Esophagus squamous epithelium (tissue), 5 donors: ENCODE measurements at regions not wholly inside any gene's neighbourhood (a gene's known extent, or its start where the extent isn't known, plus 50 kb on each side); places are given as distances from the start of the nearest gene placed in this dataset.

Experiments used
- DNase-seq: peaks from one replicate; lab custom pipeline; 2025; lab: John Stamatoyannopoulos, UW
- H3K27ac ChIP-seq, 4 donors: fragments of 200-600 bp; sonication (generic); one replicate each; pipeline ENCODE4 v1.5.1; 2016 to 2019; ENCODE audit warnings: mild to moderate bottlenecking in 1 of 4
- H3K27me3 ChIP-seq, 4 donors: fragments of 200-600 bp; sonication (generic); 1 replicate in 3 of 4; 2 replicates in 1 of 4; pipeline versions ENCODE4 v1.5.1 to v1.6.0; 2017 to 2021; ENCODE audit warnings: antibody characterized with exemption in 1 of 4
- H3K36me3 ChIP-seq, 3 donors: fragments of 200-600 bp; sonication (generic); one replicate each; pipeline ENCODE4 v1.5.1; 2016 to 2019
- H3K4me1 ChIP-seq, 3 donors: fragments of 200-600 bp; sonication (generic); one replicate each; pipeline ENCODE4 v1.5.1; 2017 to 2019
- H3K4me3 ChIP-seq, 4 donors: fragments of 200-600 bp; sonication (generic); 1 replicate in 3 of 4; 2 replicates in 1 of 4; pipeline ENCODE4 v1.5.1; 2016 to 2019; ENCODE audit warnings: mild to moderate bottlenecking in 2 of 4, moderate library complexity in 1 of 4
- H3K9me3 ChIP-seq, 3 donors: fragments of 200-600 bp; sonication (generic); one replicate each; pipeline ENCODE4 v1.5.1; 2016 to 2019
- POLR2A ChIP-seq, 4 donors: fragments of 450-650 bp; IDR thresholded peaks; one replicate each; pipeline ENCODE4 v1.6.1; 2017; ENCODE audit warnings: antibody characterized with exemption in 4 of 4, mild to moderate bottlenecking in 4 of 4, moderate library complexity in 3 of 4
- WGBS, 2 donors: methylation state at CpG; one replicate each; pipeline ENCODE4 v1.1.5; 2018; 5-methylcytosine and 5-hydroxymethylcytosine counted together
- intact Hi-C: fragments of 100-400 bp; cut with DNase I; formaldehyde crosslinking; loops from one replicate; pipeline ENCODE4 v1.15.0; 2022
- TF ChIP-seq, protein P1 (sequence below), 6 experiments: fragments of 450-650 bp in 4 of 6; fragments of 200-600 bp in 2 of 6; sonication (generic) in 2 of 6; IDR thresholded peaks; one replicate each; pipeline ENCODE4 v1.5.1; 2016 to 2019; ENCODE audit warnings: antibody characterized with exemption in 6 of 6, mild to moderate bottlenecking in 4 of 6, moderate library complexity in 4 of 6
- donor health status: DM: yes; HTN: yes; CAD: no.

DNA sequence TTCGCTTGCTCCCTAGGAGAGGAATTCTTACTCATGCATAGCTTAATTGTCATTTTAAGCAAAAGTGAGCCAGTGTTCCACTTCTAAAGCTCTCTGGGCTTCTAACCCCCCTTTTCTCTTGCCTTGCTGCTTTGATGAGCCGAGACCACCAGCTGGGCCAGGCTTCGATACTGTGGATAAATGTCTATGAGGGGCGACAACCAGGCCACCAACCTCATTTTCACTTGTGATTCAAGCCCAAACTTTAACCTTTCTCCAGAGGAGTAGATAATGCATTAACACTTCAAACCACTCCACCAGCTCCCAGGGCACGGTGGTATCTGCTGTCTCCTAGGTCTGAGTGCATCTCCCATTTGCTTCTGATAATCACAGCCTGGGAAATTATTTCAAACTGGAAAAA, 205.6 kb downstream of the PSAT1 start:
- Histone ChIP-seq H3K4me1 (no peaks in the 10 kb centered on the region), H3K4me3 (no peak overlapping the region), H3K9me3 (no peaks in the 10 kb centered on the region), H3K27me3 (no peaks in the 10 kb centered on the region), H3K36me3 (no peaks in the 10 kb centered on the region), H3K27ac (no peak overlapping the region)
- intact Hi-C loops, result no loop called here
- DNase-seq, result no peak
- no peak for TF ChIP-seq POLR2A (IDR thresholded peaks at IDR 0.05)
- TF ChIP-seq, protein P1, sequence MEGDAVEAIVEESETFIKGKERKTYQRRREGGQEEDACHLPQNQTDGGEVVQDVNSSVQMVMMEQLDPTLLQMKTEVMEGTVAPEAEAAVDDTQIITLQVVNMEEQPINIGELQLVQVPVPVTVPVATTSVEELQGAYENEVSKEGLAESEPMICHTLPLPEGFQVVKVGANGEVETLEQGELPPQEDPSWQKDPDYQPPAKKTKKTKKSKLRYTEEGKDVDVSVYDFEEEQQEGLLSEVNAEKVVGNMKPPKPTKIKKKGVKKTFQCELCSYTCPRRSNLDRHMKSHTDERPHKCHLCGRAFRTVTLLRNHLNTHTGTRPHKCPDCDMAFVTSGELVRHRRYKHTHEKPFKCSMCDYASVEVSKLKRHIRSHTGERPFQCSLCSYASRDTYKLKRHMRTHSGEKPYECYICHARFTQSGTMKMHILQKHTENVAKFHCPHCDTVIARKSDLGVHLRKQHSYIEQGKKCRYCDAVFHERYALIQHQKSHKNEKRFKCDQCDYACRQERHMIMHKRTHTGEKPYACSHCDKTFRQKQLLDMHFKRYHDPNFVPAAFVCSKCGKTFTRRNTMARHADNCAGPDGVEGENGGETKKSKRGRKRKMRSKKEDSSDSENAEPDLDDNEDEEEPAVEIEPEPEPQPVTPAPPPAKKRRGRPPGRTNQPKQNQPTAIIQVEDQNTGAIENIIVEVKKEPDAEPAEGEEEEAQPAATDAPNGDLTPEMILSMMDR (IDR thresholded peaks at IDR 0.05), result no peak
- 69 to 73% methylated on average over 5 of the region's 5 CpGs for WGBS, 2 donors

DNA sequence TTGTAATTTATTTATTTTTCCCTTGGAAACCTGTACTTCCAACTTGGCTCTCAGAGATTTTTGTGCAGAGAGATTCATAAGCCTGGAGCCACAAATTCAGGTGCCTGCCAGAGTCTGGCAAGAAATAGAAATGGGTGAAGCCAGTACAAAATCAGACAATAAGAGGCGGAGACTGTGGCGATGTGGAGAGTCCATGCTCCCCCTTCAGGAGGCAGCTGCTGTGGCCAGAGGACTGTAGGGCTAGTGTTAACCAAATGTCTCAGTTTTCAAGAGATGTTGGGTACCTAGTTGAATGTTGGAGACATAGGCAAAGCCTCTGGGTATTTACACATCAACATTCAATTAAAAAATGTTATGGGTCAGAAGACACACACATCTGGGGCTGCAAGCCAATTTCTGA, 208.6 kb downstream of the PSAT1 start:
- intact Hi-C loops, result no loop called here
- Histone ChIP-seq H3K27ac (no peak overlapping the region), H3K9me3 (no peaks in the 10 kb centered on the region), H3K27me3 (no peaks in the 10 kb centered on the region), H3K36me3 (no peaks in the 10 kb centered on the region), H3K4me3 (no peak overlapping the region), H3K4me1 (no peaks in the 10 kb centered on the region)
- 76 to 85% methylated on average over 2 of the region's 2 CpGs for WGBS, 2 donors
- no peak for DNase-seq
- TF ChIP-seq, protein P1 (IDR thresholded peaks at IDR 0.05), result no peak
- TF ChIP-seq POLR2A (IDR thresholded peaks at IDR 0.05), result no peak

DNA sequence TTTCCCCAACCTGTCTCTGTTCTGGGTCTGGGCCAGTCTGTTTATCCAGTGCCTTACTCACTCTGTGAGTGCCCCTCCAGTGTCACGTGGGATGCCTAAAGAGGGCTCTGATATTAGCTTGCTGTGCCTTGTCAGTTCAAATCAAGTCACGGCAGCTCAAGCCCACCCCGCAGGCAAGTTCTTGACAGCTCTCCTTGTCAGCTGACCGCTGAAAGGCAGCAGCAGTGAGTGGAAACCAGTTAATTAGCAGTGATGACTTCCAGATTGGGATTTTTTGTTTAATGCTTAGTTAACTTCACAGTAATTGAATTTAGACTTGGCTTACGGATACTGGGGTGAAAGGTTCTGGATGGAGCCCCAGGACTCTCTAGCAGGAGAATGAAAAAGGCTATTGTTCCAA, 210.1 kb downstream of the PSAT1 start:
- H3K9me3 ChIP-seq, result no peaks in the 10 kb centered on the region
- intact Hi-C loops, result no loop called here
- no peaks in the 10 kb centered on the region for H3K4me1 ChIP-seq
- WGBS, 2 donors, result 48 to 81% methylated on average over 4 to 5 of the region's 5 CpGs
- no peaks in the 10 kb centered on the region for H3K36me3 ChIP-seq
- no peak overlapping the region for H3K27ac ChIP-seq
- no peak for DNase-seq
- TF ChIP-seq POLR2A (IDR thresholded peaks at IDR 0.05), result no peak
- TF ChIP-seq, protein P1 (IDR thresholded peaks at IDR 0.05), result no peak
- no peak overlapping the region for H3K4me3 ChIP-seq
- H3K27me3 ChIP-seq, result no peaks in the 10 kb centered on the region

DNA sequence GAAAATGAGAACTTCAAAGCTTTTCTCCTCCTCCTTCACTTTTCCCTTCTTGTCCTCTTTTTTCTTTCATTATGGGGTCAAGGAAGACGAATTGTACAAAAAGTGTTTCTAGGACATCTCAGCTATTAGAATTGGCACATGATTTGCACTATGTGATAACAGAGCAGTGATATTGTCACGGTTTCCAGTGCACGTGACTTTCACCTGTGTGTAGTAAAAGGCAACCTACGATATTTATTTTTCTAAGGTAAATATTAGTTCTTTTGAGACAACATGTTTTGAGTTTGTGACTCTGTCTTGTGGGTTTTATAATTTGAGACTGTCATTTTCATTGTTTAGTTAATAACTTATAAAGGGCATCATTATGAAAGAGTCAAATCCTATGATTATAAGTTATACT, 213.1 kb downstream of the PSAT1 start:
- WGBS, 2 donors, result 63 to 68% methylated on average over 4 of the region's 4 CpGs
- DNase-seq, result no peak

DNA sequence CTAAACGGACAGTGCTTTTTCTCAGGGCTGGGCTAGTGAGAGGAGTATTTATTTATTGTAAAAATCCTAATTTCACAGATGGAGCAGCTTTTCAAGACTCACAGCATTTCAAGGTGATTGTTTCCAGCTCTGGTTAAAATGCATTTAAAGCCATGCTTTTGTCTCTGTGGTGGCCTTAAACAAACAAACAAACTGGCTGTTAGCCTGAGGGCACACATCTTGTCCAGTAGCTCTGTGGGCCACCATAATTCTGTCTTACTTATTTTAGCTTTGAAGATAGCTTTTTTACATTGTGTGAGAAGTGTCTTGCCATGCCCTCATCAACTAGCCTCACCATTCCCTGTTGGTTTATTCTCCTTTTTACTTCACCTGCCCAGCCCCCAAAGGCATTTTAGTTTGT, 218.2 kb downstream of the PSAT1 start:
- WGBS, 2 donors, result 17 to 24% methylated on average over 1 of the region's 1 CpG
- H3K4me3 ChIP-seq, result no peak overlapping the region
- no peak for DNase-seq
- no peak overlapping the region for H3K27ac ChIP-seq
- H3K9me3 ChIP-seq, result peaks cover 0 to 18% (median under 1%) of the 10 kb centered on the region in 3 donors
- intact Hi-C loops, result no loop called here
- H3K36me3 ChIP-seq, result no peaks in the 10 kb centered on the region
- TF ChIP-seq, protein P1 (IDR thresholded peaks at IDR 0.05), result no peak
- no peak for TF ChIP-seq POLR2A (IDR thresholded peaks at IDR 0.05)
- H3K4me1 ChIP-seq, result no peaks in the 10 kb centered on the region
- peaks cover 0 to 2% (median 0%) of the 10 kb centered on the region in 4 donors for H3K27me3 ChIP-seq

More for the DNA sequence above, 213.1 kb downstream of the PSAT1 start:
- no peaks in the 10 kb centered on the region for H3K9me3 ChIP-seq
- no peak overlapping the region for H3K4me3 ChIP-seq
- no peaks in the 10 kb centered on the region for H3K27me3 ChIP-seq
- no peaks in the 10 kb centered on the region for H3K4me1 ChIP-seq
- TF ChIP-seq, protein P1 (IDR thresholded peaks at IDR 0.05), result no peak
- no peak overlapping the region for H3K27ac ChIP-seq
- intact Hi-C loops, result no loop called here
- H3K36me3 ChIP-seq, result no peaks in the 10 kb centered on the region
